A549 (cell line): ENCODE measurements at regions not wholly inside any gene's neighbourhood (a gene's known extent, or its start where the extent isn't known, plus 50 kb on each side); places are given as distances from the start of the nearest gene placed in this dataset.

Source experiments
- BHLHE40 ChIP-seq: IDR thresholded peaks from 2 replicates; pipeline ENCODE4 v1.6.1; 2012; ENCODE audit warnings: low read depth, low read length, inconsistent platforms
- CTCF ChIP-seq: fragments of >200 bp; sonication (Bioruptor Twin); formaldehyde crosslinking; IDR thresholded peaks from 3 replicates; pipeline ENCODE4 v1.5.1; 2016
- ELK1 ChIP-seq: fragments of 150-350 bp; IDR thresholded peaks from 2 replicates; pipeline ENCODE4 v1.6.1; 2014; ENCODE audit warnings: low read depth, mild to moderate bottlenecking, low read length
- EP300 ChIP-seq, 2 experiments: fragments of >200 bp; sonication (Bioruptor Twin); formaldehyde crosslinking; IDR thresholded peaks; 2 replicates in 1 of 2; 3 replicates in 1 of 2; pipeline ENCODE4 v1.6.1; 2016 to 2017
- FOXS1 ChIP-seq: fragments of 250-450 bp; sonication (Bioruptor Pico); IDR thresholded peaks from 2 replicates; pipeline ENCODE4 v1.5.0; 2020; ENCODE audit warnings: mild to moderate bottlenecking, moderate library complexity
- POLR2A ChIP-seq: IDR thresholded peaks from 2 replicates; pipeline ENCODE4 v1.6.1; 2012; ENCODE audit warnings: mild to moderate bottlenecking, low read length
- RCOR1 ChIP-seq: fragments of 150-350 bp; IDR thresholded peaks from 2 replicates; pipeline ENCODE4 v1.6.1; 2014; ENCODE audit warnings: antibody characterized with exemption, low read length, low read depth
- RNF2 ChIP-seq: fragments of 200-600 bp; sonication (generic); IDR thresholded peaks from 2 replicates; pipeline ENCODE4 v1.6.1; 2016; ENCODE audit warnings: low read depth, mild to moderate bottlenecking, antibody characterized with exemption, moderate library complexity, borderline replicate concordance
- SMC3 ChIP-seq: fragments of >200 bp; sonication (Bioruptor Twin); formaldehyde crosslinking; IDR thresholded peaks from 3 replicates; pipeline ENCODE4 v1.6.1; 2018; ENCODE audit warnings: inconsistent platforms
- TF ChIP-seq, protein P1 (sequence below): fragments of 200-600 bp; sonication (generic); IDR thresholded peaks from 2 replicates; pipeline ENCODE4 v1.6.1; 2016; ENCODE audit warnings: antibody characterized with exemption, mild to moderate bottlenecking, moderate library complexity

DNA sequence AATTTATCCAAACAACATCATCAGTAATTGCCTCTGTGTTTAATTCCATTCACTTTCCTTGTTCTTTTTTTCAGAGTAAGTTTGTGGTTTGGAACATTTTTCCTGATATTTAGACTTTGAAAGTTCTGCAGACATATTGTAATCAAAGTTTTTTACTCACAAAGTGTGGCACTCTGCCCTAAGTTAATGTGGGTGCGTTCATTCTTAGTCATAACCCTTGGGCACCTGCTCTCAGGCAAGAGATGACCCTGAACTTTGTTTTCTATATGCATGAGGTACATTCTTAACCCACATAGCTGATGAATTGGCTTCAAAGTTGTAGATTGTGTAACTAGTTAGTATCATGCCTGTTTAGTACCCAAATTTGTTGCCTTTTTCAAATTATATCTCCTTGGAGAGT lies 424.3 kb downstream of the GRXCR1 start:
- TF ChIP-seq ELK1 (no peak), CTCF (no peak), POLR2A (no peak), SMC3 (no peak), RCOR1 (no peak), EP300 (IDR thresholded peaks at IDR 0.05) (no peak), BHLHE40 (no peak), RNF2 (no peak), FOXS1 (no peak)
- TF ChIP-seq, protein P1, sequence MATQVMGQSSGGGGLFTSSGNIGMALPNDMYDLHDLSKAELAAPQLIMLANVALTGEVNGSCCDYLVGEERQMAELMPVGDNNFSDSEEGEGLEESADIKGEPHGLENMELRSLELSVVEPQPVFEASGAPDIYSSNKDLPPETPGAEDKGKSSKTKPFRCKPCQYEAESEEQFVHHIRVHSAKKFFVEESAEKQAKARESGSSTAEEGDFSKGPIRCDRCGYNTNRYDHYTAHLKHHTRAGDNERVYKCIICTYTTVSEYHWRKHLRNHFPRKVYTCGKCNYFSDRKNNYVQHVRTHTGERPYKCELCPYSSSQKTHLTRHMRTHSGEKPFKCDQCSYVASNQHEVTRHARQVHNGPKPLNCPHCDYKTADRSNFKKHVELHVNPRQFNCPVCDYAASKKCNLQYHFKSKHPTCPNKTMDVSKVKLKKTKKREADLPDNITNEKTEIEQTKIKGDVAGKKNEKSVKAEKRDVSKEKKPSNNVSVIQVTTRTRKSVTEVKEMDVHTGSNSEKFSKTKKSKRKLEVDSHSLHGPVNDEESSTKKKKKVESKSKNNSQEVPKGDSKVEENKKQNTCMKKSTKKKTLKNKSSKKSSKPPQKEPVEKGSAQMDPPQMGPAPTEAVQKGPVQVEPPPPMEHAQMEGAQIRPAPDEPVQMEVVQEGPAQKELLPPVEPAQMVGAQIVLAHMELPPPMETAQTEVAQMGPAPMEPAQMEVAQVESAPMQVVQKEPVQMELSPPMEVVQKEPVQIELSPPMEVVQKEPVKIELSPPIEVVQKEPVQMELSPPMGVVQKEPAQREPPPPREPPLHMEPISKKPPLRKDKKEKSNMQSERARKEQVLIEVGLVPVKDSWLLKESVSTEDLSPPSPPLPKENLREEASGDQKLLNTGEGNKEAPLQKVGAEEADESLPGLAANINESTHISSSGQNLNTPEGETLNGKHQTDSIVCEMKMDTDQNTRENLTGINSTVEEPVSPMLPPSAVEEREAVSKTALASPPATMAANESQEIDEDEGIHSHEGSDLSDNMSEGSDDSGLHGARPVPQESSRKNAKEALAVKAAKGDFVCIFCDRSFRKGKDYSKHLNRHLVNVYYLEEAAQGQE = no peak
